Esophagus muscularis mucosa (tissue), 4 donors: ENCODE measurements at regions not wholly inside any gene's neighbourhood (a gene's known extent, or its start where the extent isn't known, plus 50 kb on each side); places are given as distances from the start of the nearest gene placed in this dataset.

ENCODE experiments used
- EP300 ChIP-seq: sonication (generic); formaldehyde crosslinking; IDR thresholded peaks from one replicate; pipeline ENCODE4 v1.6.1; 2017; ENCODE audit warnings: antibody characterized with exemption
- POLR2A ChIP-seq: fragments of 450-650 bp; IDR thresholded peaks from one replicate; pipeline ENCODE4 v1.6.1; 2017; ENCODE audit warnings: antibody characterized with exemption, moderate library complexity, mild to moderate bottlenecking, low read depth
- POLR2AphosphoS5 ChIP-seq, 2 donors: sonication (generic); formaldehyde crosslinking; IDR thresholded peaks; one replicate each; pipeline ENCODE4 v1.6.1; 2017; ENCODE audit warnings: antibody characterized with exemption in 2 of 2
- TF ChIP-seq, protein P1 (sequence below), 3 experiments: fragments of 200-600 bp in 2 of 3; fragments of 450-650 bp in 1 of 3; sonication (generic) in 2 of 3; IDR thresholded peaks; one replicate each; pipeline ENCODE4 v1.5.1; 2017 to 2019; ENCODE audit warnings: antibody characterized with exemption in 3 of 3, mild to moderate bottlenecking in 2 of 3, moderate library complexity in 1 of 3

DNA sequence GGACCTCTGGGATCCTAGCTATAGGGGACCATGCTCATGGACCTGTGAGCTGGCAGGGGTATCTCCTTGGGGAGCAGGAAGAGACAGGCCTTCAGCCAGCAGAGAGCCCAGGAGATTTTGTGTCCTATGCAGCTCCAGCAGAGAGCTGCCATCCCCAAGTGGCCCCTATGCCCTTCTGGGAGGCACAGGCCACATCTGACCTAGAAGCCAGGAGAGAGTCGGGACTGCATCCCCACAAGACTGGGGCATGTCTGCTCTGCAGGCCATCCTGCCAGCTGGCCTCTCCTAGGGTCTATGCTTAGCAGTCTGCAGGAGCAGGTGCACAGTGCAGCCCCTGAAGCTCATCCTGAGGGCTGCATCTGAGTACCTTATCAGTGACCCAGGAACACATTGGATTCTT lies 279.5 kb downstream of the KIF2B start:
- no peak for TF ChIP-seq POLR2A
- TF ChIP-seq, protein P1, sequence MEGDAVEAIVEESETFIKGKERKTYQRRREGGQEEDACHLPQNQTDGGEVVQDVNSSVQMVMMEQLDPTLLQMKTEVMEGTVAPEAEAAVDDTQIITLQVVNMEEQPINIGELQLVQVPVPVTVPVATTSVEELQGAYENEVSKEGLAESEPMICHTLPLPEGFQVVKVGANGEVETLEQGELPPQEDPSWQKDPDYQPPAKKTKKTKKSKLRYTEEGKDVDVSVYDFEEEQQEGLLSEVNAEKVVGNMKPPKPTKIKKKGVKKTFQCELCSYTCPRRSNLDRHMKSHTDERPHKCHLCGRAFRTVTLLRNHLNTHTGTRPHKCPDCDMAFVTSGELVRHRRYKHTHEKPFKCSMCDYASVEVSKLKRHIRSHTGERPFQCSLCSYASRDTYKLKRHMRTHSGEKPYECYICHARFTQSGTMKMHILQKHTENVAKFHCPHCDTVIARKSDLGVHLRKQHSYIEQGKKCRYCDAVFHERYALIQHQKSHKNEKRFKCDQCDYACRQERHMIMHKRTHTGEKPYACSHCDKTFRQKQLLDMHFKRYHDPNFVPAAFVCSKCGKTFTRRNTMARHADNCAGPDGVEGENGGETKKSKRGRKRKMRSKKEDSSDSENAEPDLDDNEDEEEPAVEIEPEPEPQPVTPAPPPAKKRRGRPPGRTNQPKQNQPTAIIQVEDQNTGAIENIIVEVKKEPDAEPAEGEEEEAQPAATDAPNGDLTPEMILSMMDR (IDR thresholded peaks at IDR 0.05): no peak
- no peak for TF ChIP-seq EP300
- no peak for TF ChIP-seq POLR2AphosphoS5 (IDR thresholded peaks at IDR 0.05)
